GM19395 (cell line): ENCODE measurements at regions not wholly inside any gene's neighbourhood (a gene's known extent, or its start where the extent isn't known, plus 50 kb on each side); places are given as distances from the start of the nearest gene placed in this dataset.
"Not testable (repeated sequence)": the region's sequence is repeated elsewhere in the genome, so short reads cannot be mapped to it uniquely, and the experiment has no call there.

ENCODE experiments used
- ATAC-seq: cut with Tn5 transposase; IDR thresholded peaks from one replicate; pipeline ENCODE4 v1.9.1; 2021; ENCODE audit warnings: mild to moderate bottlenecking, moderate library complexity; ENCODE audit not compliant: unreplicated experiment

- no peak for ATAC-seq
Observed at GRCh38 chr5:14054965-14055963, 87.9 kb upstream of the TRIO start.

- no peak for ATAC-seq
Observed at GRCh38 chr5:14054111-14054854, 88.9 kb upstream of the TRIO start.

- no peak for ATAC-seq
Observed at GRCh38 chr5:14050821-14051220, 92.3 kb upstream of the TRIO start.

GRCh38 chr5:14048434-14048833 lies 94.7 kb upstream of the TRIO start:
- no peak for ATAC-seq

- no peak for ATAC-seq
Observed at GRCh38 chr5:14041528-14042192, 97.2 kb upstream of the DNAH5 start.

GRCh38 chr5:14040542-14040941 lies 96.1 kb upstream of the DNAH5 start:
- ATAC-seq, result no peak

GRCh38 chr5:14039576-14039975 lies 95.1 kb upstream of the DNAH5 start:
- ATAC-seq, result no peak

GRCh38 chr5:14039063-14039462 lies 94.6 kb upstream of the DNAH5 start:
- no peak for ATAC-seq

- ATAC-seq, result no peak
Observed at GRCh38 chr5:14038341-14038959, 94.0 kb upstream of the DNAH5 start.

GRCh38 chr5:14036947-14037346 lies 92.5 kb upstream of the DNAH5 start:
- no peak for ATAC-seq

GRCh38 chr5:14036514-14036913 lies 92.0 kb upstream of the DNAH5 start:
- no peak for ATAC-seq

GRCh38 chr5:14035859-14036503 lies 91.5 kb upstream of the DNAH5 start:
- ATAC-seq, result peak; percentile 59

GRCh38 chr5:14034963-14035362 lies 90.5 kb upstream of the DNAH5 start:
- no peak for ATAC-seq

- no peak for ATAC-seq
Observed at GRCh38 chr5:14032918-14033317, 88.4 kb upstream of the DNAH5 start.

GRCh38 chr5:14028938-14029584 lies 84.6 kb upstream of the DNAH5 start:
- ATAC-seq, result no peak

- ATAC-seq, result no peak
Observed at GRCh38 chr5:14028188-14028587, 83.7 kb upstream of the DNAH5 start.

- ATAC-seq, result no peak
Observed at GRCh38 chr5:14025569-14026286, 81.2 kb upstream of the DNAH5 start.

- no peak for ATAC-seq
Observed at GRCh38 chr5:14022971-14023370, 78.5 kb upstream of the DNAH5 start.

GRCh38 chr5:14020944-14021343 lies 76.5 kb upstream of the DNAH5 start:
- not testable (repeated sequence) for ATAC-seq
